ENCODE measurements at regions not wholly inside any gene's neighbourhood (a gene's known extent, or its start where the extent isn't known, plus 50 kb on each side); places are given as distances from the start of the nearest gene placed in this dataset.

GRCh38 chr2:22487541-22487940 lies 897.4 kb upstream of the KLHL29 start:
- H3K4me3 ChIP-seq (ENCODE audit: low read length) = no peak overlapping the region
- no peak for DNase-seq (ENCODE audit: low read depth, low spot score)

GRCh38 chr2:22491442-22491841 lies 893.5 kb upstream of the KLHL29 start:
- no peak for DNase-seq (ENCODE audit: low read depth, low spot score)
- no peak overlapping the region for H3K4me3 ChIP-seq (ENCODE audit: low read length)

GRCh38 chr2:22494156-22494555 lies 890.8 kb upstream of the KLHL29 start:
- no peak for DNase-seq (ENCODE audit: low read depth, low spot score)
- no peak overlapping the region for H3K4me3 ChIP-seq (ENCODE audit: low read length)

- no peak overlapping the region for H3K4me3 ChIP-seq (ENCODE audit: low read length)
- no peak for DNase-seq (ENCODE audit: low read depth, low spot score)
Observed at GRCh38 chr2:22497064-22497463, 887.9 kb upstream of the KLHL29 start.

GRCh38 chr2:22497789-22498188 lies 887.2 kb upstream of the KLHL29 start:
- H3K4me3 ChIP-seq (ENCODE audit: low read length) = no peak overlapping the region
- DNase-seq (ENCODE audit: low read depth, low spot score) = peak; percentile 7

- DNase-seq (ENCODE audit: low read depth, low spot score) = no peak
- no peak overlapping the region for H3K4me3 ChIP-seq (ENCODE audit: low read length)
Observed at GRCh38 chr2:22499082-22499839, 885.7 kb upstream of the KLHL29 start.

- DNase-seq (ENCODE audit: low read depth, low spot score) = no peak
- no peak overlapping the region for H3K4me3 ChIP-seq (ENCODE audit: low read length)
Observed at GRCh38 chr2:22500555-22500935, 884.4 kb upstream of the KLHL29 start.

GRCh38 chr2:22501851-22502250 lies 883.1 kb upstream of the KLHL29 start:
- no peak for DNase-seq (ENCODE audit: low read depth, low spot score)
- no peak overlapping the region for H3K4me3 ChIP-seq (ENCODE audit: low read length)

GRCh38 chr2:22513563-22513962 lies 871.4 kb upstream of the KLHL29 start:
- DNase-seq (ENCODE audit: low read depth, low spot score) = no peak
- H3K4me3 ChIP-seq (ENCODE audit: low read length) = no peak overlapping the region

GRCh38 chr2:22517141-22517540 lies 867.8 kb upstream of the KLHL29 start:
- H3K4me3 ChIP-seq (ENCODE audit: low read length) = no peak overlapping the region
- no peak for DNase-seq (ENCODE audit: low read depth, low spot score)

- DNase-seq (ENCODE audit: low read depth, low spot score) = no peak
- H3K4me3 ChIP-seq (ENCODE audit: low read length) = no peak overlapping the region
Observed at GRCh38 chr2:22518641-22519040, 866.3 kb upstream of the KLHL29 start.

GRCh38 chr2:22520369-22521288 lies 864.4 kb upstream of the KLHL29 start:
- DNase-seq (ENCODE audit: low read depth, low spot score) = no peak
- no peak overlapping the region for H3K4me3 ChIP-seq (ENCODE audit: low read length)

- no peak overlapping the region for H3K4me3 ChIP-seq (ENCODE audit: low read length)
- no peak for DNase-seq (ENCODE audit: low read depth, low spot score)
Observed at GRCh38 chr2:22521620-22522019, 863.4 kb upstream of the KLHL29 start.

GRCh38 chr2:22525681-22526080 lies 859.3 kb upstream of the KLHL29 start:
- H3K4me3 ChIP-seq (ENCODE audit: low read length) = no peak overlapping the region
- DNase-seq (ENCODE audit: low read depth, low spot score) = no peak

- no peak for DNase-seq (ENCODE audit: low read depth, low spot score)
- no peak overlapping the region for H3K4me3 ChIP-seq (ENCODE audit: low read length)
Observed at GRCh38 chr2:22530131-22530530, 854.8 kb upstream of the KLHL29 start.

- H3K4me3 ChIP-seq (ENCODE audit: low read length) = no peak overlapping the region
- no peak for DNase-seq (ENCODE audit: low read depth, low spot score)
Observed at GRCh38 chr2:22536133-22536532, 848.8 kb upstream of the KLHL29 start.

- no peak overlapping the region for H3K4me3 ChIP-seq (ENCODE audit: low read length)
- DNase-seq (ENCODE audit: low read depth, low spot score) = no peak
Observed at GRCh38 chr2:22554453-22554852, 830.5 kb upstream of the KLHL29 start.

GRCh38 chr2:22557406-22557805 lies 827.6 kb upstream of the KLHL29 start:
- H3K4me3 ChIP-seq (ENCODE audit: low read length) = no peak overlapping the region
- no peak for DNase-seq (ENCODE audit: low read depth, low spot score)

GRCh38 chr2:22560021-22560420 lies 825.0 kb upstream of the KLHL29 start:
- no peak for DNase-seq (ENCODE audit: low read depth, low spot score)
- no peak overlapping the region for H3K4me3 ChIP-seq (ENCODE audit: low read length)

- DNase-seq (ENCODE audit: low read depth, low spot score) = no peak
- H3K4me3 ChIP-seq (ENCODE audit: low read length) = no peak overlapping the region
Observed at GRCh38 chr2:22579341-22579740, 805.6 kb upstream of the KLHL29 start.

Measured in Jurkat, Clone E6-1 (cell line).